Spleen (tissue), 7 donors: ENCODE measurements at regions not wholly inside any gene's neighbourhood (a gene's known extent, or its start where the extent isn't known, plus 50 kb on each side); places are given as distances from the start of the nearest gene placed in this dataset.

Source experiments
- POLR2AphosphoS5 ChIP-seq, 3 donors: sonication (generic); formaldehyde crosslinking; IDR thresholded peaks; one replicate each; pipeline ENCODE4 v1.5.1; 2017; ENCODE audit warnings: antibody characterized with exemption in 3 of 3
- TF ChIP-seq, protein P1 (sequence below), 11 experiments: fragments of 200-600 bp in 7 of 11; fragments of 450-650 bp in 4 of 11; sonication (generic) in 4 of 11; IDR thresholded peaks in 8 of 11; conservative IDR thresholded peaks in 3 of 11; 1 replicate in 7 of 11; 2 replicates in 4 of 11; pipeline versions ENCODE4 v1.4.0 to v1.8.0; 2016 to 2021; ENCODE audit warnings: antibody characterized with exemption in 11 of 11, inconsistent platforms in 4 of 11, mild to moderate bottlenecking in 1 of 11
- donor health status: DM: no; HTN: no; CAD: no; lungs with moderate emphysema.
- donor health status: DM: no; HTN: no; CAD: no.
- donor health status: DM: no; HTN: no; CAD: no.

DNA sequence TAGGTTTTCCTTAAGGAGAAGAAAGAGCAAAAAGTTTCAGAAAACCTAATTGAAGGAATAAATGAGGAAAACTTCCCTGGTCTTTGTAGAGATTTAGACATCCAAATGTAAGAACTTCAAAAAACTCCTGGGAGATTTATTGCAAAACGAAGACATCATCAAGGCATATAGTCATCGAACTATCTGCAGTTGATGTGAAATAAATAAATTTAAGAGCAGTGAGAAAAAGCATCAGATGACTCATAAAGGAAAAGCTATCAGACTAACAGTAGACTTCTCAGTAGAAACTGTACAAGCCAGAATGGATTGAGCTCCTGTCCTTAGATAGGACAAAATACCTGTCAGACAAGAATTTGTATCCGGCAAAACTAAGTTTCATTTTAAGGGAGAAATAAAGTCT lies 569.4 kb upstream of the ADAMTS5 start:
- TF ChIP-seq, protein P1, sequence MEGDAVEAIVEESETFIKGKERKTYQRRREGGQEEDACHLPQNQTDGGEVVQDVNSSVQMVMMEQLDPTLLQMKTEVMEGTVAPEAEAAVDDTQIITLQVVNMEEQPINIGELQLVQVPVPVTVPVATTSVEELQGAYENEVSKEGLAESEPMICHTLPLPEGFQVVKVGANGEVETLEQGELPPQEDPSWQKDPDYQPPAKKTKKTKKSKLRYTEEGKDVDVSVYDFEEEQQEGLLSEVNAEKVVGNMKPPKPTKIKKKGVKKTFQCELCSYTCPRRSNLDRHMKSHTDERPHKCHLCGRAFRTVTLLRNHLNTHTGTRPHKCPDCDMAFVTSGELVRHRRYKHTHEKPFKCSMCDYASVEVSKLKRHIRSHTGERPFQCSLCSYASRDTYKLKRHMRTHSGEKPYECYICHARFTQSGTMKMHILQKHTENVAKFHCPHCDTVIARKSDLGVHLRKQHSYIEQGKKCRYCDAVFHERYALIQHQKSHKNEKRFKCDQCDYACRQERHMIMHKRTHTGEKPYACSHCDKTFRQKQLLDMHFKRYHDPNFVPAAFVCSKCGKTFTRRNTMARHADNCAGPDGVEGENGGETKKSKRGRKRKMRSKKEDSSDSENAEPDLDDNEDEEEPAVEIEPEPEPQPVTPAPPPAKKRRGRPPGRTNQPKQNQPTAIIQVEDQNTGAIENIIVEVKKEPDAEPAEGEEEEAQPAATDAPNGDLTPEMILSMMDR (IDR thresholded peaks at IDR 0.05 in 8 of 11, conservative IDR thresholded peaks at IDR 0.05 in 3 of 11), result no peak
- TF ChIP-seq POLR2AphosphoS5 (IDR thresholded peaks at IDR 0.05), result no peak
